GM12878 (cell line): ENCODE measurements at regions not wholly inside any gene's neighbourhood (a gene's known extent, or its start where the extent isn't known, plus 50 kb on each side); places are given as distances from the start of the nearest gene placed in this dataset.

Experiments
- ATAC-seq: fragments of 200-7000 bp; cut with Tn5 transposase; 3 replicates; pipeline ENCODE4 v1.9.1; 2020; ENCODE audit warnings: mild to moderate bottlenecking, moderate library complexity
- BruUV-seq: library from RNA; stranded (reverse); fragments of 400-500 nt; replicated peaks from 2 replicates; lab custom pipeline; 2021; lab: Mats Ljungman, UMichigan
- CTCF ChIA-PET: fragments of 300-600 bp; sonication (Branson Sonifier 250); formaldehyde crosslinking; extraction: SDS; loops from one replicate; lab custom pipeline; 2021; ENCODE audit warnings: inconsistent platforms; lab: Yijun Ruan, JAX
- POLR2A ChIA-PET: fragments of 350-600 bp; formaldehyde crosslinking; extraction: SDS; loops from one replicate; lab custom pipeline; 2021; ENCODE audit warnings: inconsistent platforms; lab: Charles Lee
- RAD21 ChIA-PET: fragments of 300-600 bp; sonication (Branson Sonifier 250); formaldehyde crosslinking; loops from one replicate; lab custom pipeline; 2023; ENCODE audit warnings: antibody characterized with exemption; ENCODE audit not compliant: unreplicated experiment; lab: Charles Lee
- SMC1A ChIA-PET: fragments of 300-600 bp; sonication (Branson Sonifier 250); formaldehyde crosslinking; loops from one replicate; lab custom pipeline; 2023; ENCODE audit not compliant: unreplicated experiment, uncharacterized antibody; lab: Charles Lee
- DNase-seq: peaks from one replicate; pipeline ENCODE4 v3.0.0-alpha.2; 2011; ENCODE audit warnings: low read depth, low spot score
- FAIRE-seq: peaks from 3 replicates; lab custom pipeline; 2011; peaks lifted over from hg19 to GRCh38; lab: Jason Lieb, UNC
- H2AFZ ChIP-seq: 2 replicates; pipeline ENCODE4 v1.6.0; 2011; ENCODE audit warnings: low read depth, low read length, control low read depth; ENCODE audit not compliant: control insufficient read depth
- H3K27ac ChIP-seq: 2 replicates; pipeline ENCODE4 v1.5.1; 2011; ENCODE audit warnings: control low read depth; ENCODE audit not compliant: control insufficient read depth, insufficient read depth
- H3K27me3 ChIP-seq, 2 experiments: replicated peaks in 1 of 2; 2 replicates each; pipeline versions ENCODE4 v1.6.0 to v1.6.1; 2011; ENCODE audit warnings: low read length in 1 of 2; ENCODE audit not compliant: control insufficient read depth in 2 of 2, insufficient read depth in 2 of 2
- H3K36me3 ChIP-seq, 2 experiments: 2 replicates each; pipeline ENCODE4 v1.5.1; 2011; ENCODE audit warnings: low read length in 1 of 2; ENCODE audit not compliant: control insufficient read depth in 2 of 2, insufficient read depth in 2 of 2
- H3K4me1 ChIP-seq: 2 replicates; pipeline ENCODE4 v1.6.1; 2011; ENCODE audit warnings: mild to moderate bottlenecking, low read length, moderate library complexity, mixed read lengths; ENCODE audit not compliant: control insufficient read depth, insufficient read depth
- H3K4me2 ChIP-seq: 2 replicates; pipeline ENCODE4 v1.6.0; 2011; ENCODE audit warnings: control low read depth; ENCODE audit not compliant: control insufficient read depth, insufficient read depth
- H3K4me3 ChIP-seq: fragments of 200-600 bp; sonication (generic); 2 replicates; pipeline ENCODE4 v1.5.1; 2016
- H3K79me2 ChIP-seq: 2 replicates; pipeline ENCODE4 v1.6.0; 2011; ENCODE audit warnings: low read length; ENCODE audit not compliant: control insufficient read depth, insufficient read depth
- H3K9ac ChIP-seq: 2 replicates; pipeline ENCODE4 v1.8.0; 2011; ENCODE audit warnings: low read length, control low read depth, mixed read lengths; ENCODE audit not compliant: control insufficient read depth, insufficient read depth
- H3K9me3 ChIP-seq: replicated peaks from 3 replicates; pipeline ENCODE4 v1.5.1; 2011; ENCODE audit warnings: mild to moderate bottlenecking, low read length; ENCODE audit not compliant: control insufficient read depth, insufficient read depth
- H4K20me1 ChIP-seq: 2 replicates; pipeline ENCODE4 v1.6.0; 2011; ENCODE audit not compliant: control insufficient read depth, insufficient read depth
- IKZF2 ChIP-seq, 2 experiments: fragments of 450-650 bp; IDR thresholded peaks; 2 replicates each; pipeline ENCODE4 v1.6.1; 2017; ENCODE audit warnings: mild to moderate bottlenecking in 2 of 2, moderate library complexity in 2 of 2
- JUND ChIP-seq: IDR thresholded peaks from 2 replicates; pipeline ENCODE4 v1.6.1; 2012; ENCODE audit warnings: low read depth, mild to moderate bottlenecking, low read length, improper control_type of control experiment, moderate library complexity
- NR2C2 ChIP-seq: IDR thresholded peaks from 2 replicates; pipeline ENCODE4 v1.6.1; 2011; ENCODE audit warnings: borderline replicate concordance, low read depth; ENCODE audit not compliant: control insufficient read depth, insufficient read length
- POLR2A ChIP-seq: IDR thresholded peaks from 2 replicates; pipeline ENCODE4 v1.6.1; 2011; ENCODE audit warnings: low read depth, mild to moderate bottlenecking, low read length
- PRDM15 ChIP-seq: fragments of 450-650 bp; formaldehyde crosslinking; IDR thresholded peaks from 2 replicates; pipeline ENCODE4 v1.4.0; 2020; ENCODE audit warnings: mild to moderate bottlenecking, moderate library complexity
- SRF ChIP-seq, 2 experiments: IDR thresholded peaks; 2 replicates each; pipeline ENCODE4 v1.6.1; 2011; ENCODE audit warnings: low read depth in 2 of 2, low read length in 2 of 2, mild to moderate bottlenecking in 1 of 2, moderate library complexity in 1 of 2
- TARDBP ChIP-seq: IDR thresholded peaks from 2 replicates; pipeline ENCODE4 v1.6.1; 2016; ENCODE audit warnings: borderline replicate concordance
- ZNF274 ChIP-seq: IDR thresholded peaks from one replicate; pipeline ENCODE4 v1.8.0; 2011; ENCODE audit not compliant: insufficient read length, insufficient read depth
- WGBS: methylation state at CpG from one replicate; pipeline ENCODE4 v1.1.6; 2016; ENCODE audit warnings: low lambda C conversion rate; ENCODE audit not compliant: insufficient replicate concordance, insufficient coverage; ENCODE audit errors: missing lambda C conversion rate; 5-methylcytosine and 5-hydroxymethylcytosine counted together
- in situ Hi-C: fragments of 300-500 bp; cut with MboI; formaldehyde crosslinking; loops from 9 replicates; pipeline ENCODE4 v1.14.3; 2018; ENCODE audit warnings: mixed read lengths
- intact Hi-C: fragments of 100-400 bp; cut with micrococcal nuclease; formaldehyde crosslinking; loops from one replicate; pipeline ENCODE4 v1.14.2; 2022; ENCODE audit not compliant: unreplicated experiment

- CTCF ChIA-PET = no interaction called here
- 48% methylated on average over 9 of the region's 9 CpGs for WGBS
- BruUV-seq = no TSS peak
- TF ChIP-seq PRDM15 (CRISPR knock-in tag) = no peak
- Histone ChIP-seq H3K36me3 (no peaks in the 10 kb centered on the region), H3K4me3 (no peak overlapping the region), H2AFZ (no peak overlapping the region), H3K9ac (no peak overlapping the region), H3K4me2 (no peak overlapping the region), H3K27ac (no peak overlapping the region), H3K79me2 (no peaks in the 10 kb centered on the region), H3K4me1 (no peaks in the 10 kb centered on the region), H3K9me3 (no peaks in the 10 kb centered on the region), H3K27me3 (no peaks in the 10 kb centered on the region), H4K20me1 (no peaks in the 10 kb centered on the region)
- no peak for ATAC-seq
- SMC1A ChIA-PET = no interaction called here
- DNase-seq = no peak
- RAD21 ChIA-PET = no interaction called here
- in situ Hi-C loops = no loop called here
- intact Hi-C loops = no loop called here
- POLR2A ChIA-PET = no interaction called here
- no peak for FAIRE-seq
These were observed 97.0 kb upstream of the MOCS2 start for GRCh38 chr5:53206562-53206961.

GRCh38 chr5:53211799-53212198 lies 102.2 kb upstream of the MOCS2 start:
- H3K4me1 ChIP-seq = no peaks in the 10 kb centered on the region
- FAIRE-seq = no peak
- ChIA-PET POLR2A (interaction anchor here (0.6 kb wide), 1 partner anchor 174 kb away, joined by 3 read pairs; no protein-coding TSS in a partner anchor), CTCF (no interaction called here), SMC1A (interaction anchor here (1.1 kb wide), 1 partner anchor 483 kb away, joined by 3 read pairs; no protein-coding TSS in a partner anchor), RAD21 (no interaction called here)
- BruUV-seq = no TSS peak
- no peak overlapping the region for H3K27ac ChIP-seq
- no peak overlapping the region for H3K4me2 ChIP-seq
- intact Hi-C loops (no loop called here), in situ Hi-C loops (no loop called here)
- WGBS = 30% methylated on average over 3 of the region's 3 CpGs
- no peaks in the 10 kb centered on the region for H3K79me2 ChIP-seq
- no peak overlapping the region for H2AFZ ChIP-seq
- no peaks in the 10 kb centered on the region for H3K27me3 ChIP-seq
- no peak for DNase-seq
- H3K36me3 ChIP-seq = no peaks in the 10 kb centered on the region
- peak; percentile 67 for ATAC-seq
- H3K9ac ChIP-seq = no peak overlapping the region
- H4K20me1 ChIP-seq = no peaks in the 10 kb centered on the region
- no peaks in the 10 kb centered on the region; the same call in 2 of the 3 replicates for H3K9me3 ChIP-seq
- TF ChIP-seq JUND = no peak
- no peak for TF ChIP-seq NR2C2
- no peak for TF ChIP-seq ZNF274
- no peak for TF ChIP-seq POLR2A
- no peak for TF ChIP-seq TARDBP
- TF ChIP-seq SRF (IDR thresholded peaks at IDR 0.05; ENCODE audit: low read depth in 2 of 2, low read length in 2 of 2) = peak in 1 of 2 experiments; percentile 60; a peak in 1 of 4 replicates
- no peak for TF ChIP-seq IKZF2 (IDR thresholded peaks at IDR 0.05)
- H3K4me3 ChIP-seq = no peak overlapping the region
